ENCODE measurements at regions not wholly inside any gene's neighbourhood (a gene's known extent, or its start where the extent isn't known, plus 50 kb on each side); places are given as distances from the start of the nearest gene placed in this dataset.

GRCh38 chr16:86335266-86336172, 174.8 kb upstream of the FOXF1 start:
- H4K20me1 ChIP-seq (ENCODE audit: insufficient read depth, low read length): no peaks in the 10 kb centered on the region
- H3K9me3 ChIP-seq (replicated peaks; ENCODE audit: insufficient read depth, low read length): no peaks in the 10 kb centered on the region
- H3K9me2 ChIP-seq (replicated peaks; ENCODE audit: insufficient read depth, low read length): no peaks in the 10 kb centered on the region
- H3K9ac ChIP-seq (ENCODE audit: low read length): no peak overlapping the region
- H3F3A ChIP-seq (ENCODE audit: insufficient read depth, low read length): no peaks in the 10 kb centered on the region
- no peak for DNase-seq
- H3K4me2 ChIP-seq (ENCODE audit: low read depth, low read length): no peak overlapping the region
- H3K27ac ChIP-seq (ENCODE audit: low read length): no peak overlapping the region
- H3K4me3 ChIP-seq (ENCODE audit: low read length): no peak overlapping the region
- TF ChIP-seq EZH2 (optimal IDR thresholded peaks at IDR 0.05; ENCODE audit: low read depth, low read length) (no peak), CTCF (IDR thresholded peaks at IDR 0.05; ENCODE audit: low read length) (no peak), EZH2phosphoT487 (IDR thresholded peaks at IDR 0.05; ENCODE audit: low read length) (no peak)
- no peak overlapping the region for H2AFZ ChIP-seq (ENCODE audit: low read length)
- no peaks in the 10 kb centered on the region for H3K79me2 ChIP-seq (ENCODE audit: low read length)
- H3K27me3 ChIP-seq (replicated peaks; ENCODE audit: insufficient read depth, low read length): peaks cover 30% of the 10 kb centered on the region
- no peaks in the 10 kb centered on the region for H3K4me1 ChIP-seq (ENCODE audit: low read length)
- H3K36me3 ChIP-seq (replicated peaks; ENCODE audit: insufficient read depth, low read length): no peaks in the 10 kb centered on the region

GRCh38 chr16:86337138-86337537, 173.2 kb upstream of the FOXF1 start:
- Histone ChIP-seq H3K9ac (ENCODE audit: low read length) (no peak overlapping the region), H3K4me2 (ENCODE audit: low read depth, low read length) (no peak overlapping the region), H3K9me2 (replicated peaks; ENCODE audit: insufficient read depth, low read length) (no peaks in the 10 kb centered on the region), H3K9me3 (replicated peaks; ENCODE audit: insufficient read depth, low read length) (no peaks in the 10 kb centered on the region), H2AFZ (ENCODE audit: low read length) (no peak overlapping the region), H3K36me3 (replicated peaks; ENCODE audit: insufficient read depth, low read length) (no peaks in the 10 kb centered on the region), H3F3A (ENCODE audit: insufficient read depth, low read length) (no peaks in the 10 kb centered on the region), H3K27ac (ENCODE audit: low read length) (no peak overlapping the region), H3K4me1 (ENCODE audit: low read length) (no peaks in the 10 kb centered on the region), H3K27me3 (replicated peaks; ENCODE audit: insufficient read depth, low read length) (peaks cover 20% of the 10 kb centered on the region), H3K4me3 (ENCODE audit: low read length) (no peak overlapping the region), H4K20me1 (ENCODE audit: insufficient read depth, low read length) (no peaks in the 10 kb centered on the region), H3K79me2 (ENCODE audit: low read length) (no peaks in the 10 kb centered on the region)
- TF ChIP-seq CTCF (IDR thresholded peaks at IDR 0.05; ENCODE audit: low read length) (no peak), EZH2phosphoT487 (IDR thresholded peaks at IDR 0.05; ENCODE audit: low read length) (no peak), EZH2 (optimal IDR thresholded peaks at IDR 0.05; ENCODE audit: low read depth, low read length) (no peak)
- DNase-seq: no peak

GRCh38 chr16:86337581-86338402, 172.5 kb upstream of the FOXF1 start:
- Histone ChIP-seq H3K9me2 (replicated peaks; ENCODE audit: insufficient read depth, low read length) (no peaks in the 10 kb centered on the region), H3K4me3 (ENCODE audit: low read length) (no peak overlapping the region), H4K20me1 (ENCODE audit: insufficient read depth, low read length) (no peaks in the 10 kb centered on the region), H3K79me2 (ENCODE audit: low read length) (no peaks in the 10 kb centered on the region), H3K9ac (ENCODE audit: low read length) (no peak overlapping the region), H3K27ac (ENCODE audit: low read length) (no peak overlapping the region), H3K4me1 (ENCODE audit: low read length) (no peaks in the 10 kb centered on the region), H3K36me3 (replicated peaks; ENCODE audit: insufficient read depth, low read length) (no peaks in the 10 kb centered on the region), H2AFZ (ENCODE audit: low read length) (no peak overlapping the region), H3F3A (ENCODE audit: insufficient read depth, low read length) (no peaks in the 10 kb centered on the region), H3K4me2 (ENCODE audit: low read depth, low read length) (no peak overlapping the region), H3K27me3 (replicated peaks; ENCODE audit: insufficient read depth, low read length) (peaks cover 18% of the 10 kb centered on the region), H3K9me3 (replicated peaks; ENCODE audit: insufficient read depth, low read length) (no peaks in the 10 kb centered on the region)
- TF ChIP-seq EZH2phosphoT487 (IDR thresholded peaks at IDR 0.05; ENCODE audit: low read length): no peak
- TF ChIP-seq EZH2 (optimal IDR thresholded peaks at IDR 0.05; ENCODE audit: low read depth, low read length): no peak
- no peak for TF ChIP-seq CTCF (IDR thresholded peaks at IDR 0.05; ENCODE audit: low read length)
- DNase-seq: no peak
